K562 (cell line): ENCODE measurements at regions not wholly inside any gene's neighbourhood (a gene's known extent, or its start where the extent isn't known, plus 50 kb on each side); places are given as distances from the start of the nearest gene placed in this dataset.

Source experiments
- ATAC-seq: fragments of 200-7000 bp; cut with Tn5 transposase; 3 replicates; pipeline ENCODE4 v1.9.1; 2020; ENCODE audit warnings: moderate library complexity
- BruUV-seq: library from RNA; stranded (reverse); fragments of 400-500 nt; replicated peaks from 2 replicates; lab custom pipeline; 2021; lab: Mats Ljungman, UMichigan
- CTCF ChIA-PET: fragments of 300-600 bp; formaldehyde crosslinking; extraction: SDS; loops from one replicate; lab custom pipeline; 2021; ENCODE audit warnings: low intra/inter-chr PET ratio; lab: Yijun Ruan, JAX
- POLR2A ChIA-PET: fragments of 300-600, 350-650 bp; sonication (Branson Sonifier 250); formaldehyde crosslinking; extraction: SDS; loops from one replicate; lab custom pipeline; 2021; ENCODE audit warnings: antibody characterized with exemption, inconsistent platforms; lab: Yijun Ruan, JAX
- DNase-seq, 4 experiments: peaks; one replicate each; pipeline versions ENCODE4 v3.0.0 to v3.0.0-alpha.2; 2011 to 2018; ENCODE audit warnings: low spot score in 3 of 4, mixed read lengths in 3 of 4; ENCODE audit errors: extremely low read depth in 1 of 4
- FAIRE-seq: peaks from 2 replicates; lab custom pipeline; 2011; peaks lifted over from hg19 to GRCh38; lab: Jason Lieb, UNC
- H2AFZ ChIP-seq: 2 replicates; pipeline ENCODE4 v1.6.0; 2011; ENCODE audit warnings: low read depth, low read length, control low read depth, inconsistent platforms
- H3K27ac ChIP-seq: fragments of 200-600 bp; 3 replicates; pipeline ENCODE4 v1.8.0; 2011; ENCODE audit warnings: low read depth, mild to moderate bottlenecking, control low read depth, inconsistent platforms, low read length, moderate library complexity, mixed read lengths; ENCODE audit errors: extremely low read depth
- H3K27me3 ChIP-seq, 2 experiments: fragments of 300-600 bp in 1 of 2; 2 replicates in 1 of 2; 3 replicates in 1 of 2; pipeline versions ENCODE4 v1.6.0 to v1.8.0; 2011; ENCODE audit warnings: inconsistent platforms in 2 of 2, low read length in 2 of 2, mild to moderate bottlenecking in 1 of 2, mixed read lengths in 1 of 2, moderate library complexity in 1 of 2; ENCODE audit not compliant: control insufficient read depth in 2 of 2, insufficient read depth in 2 of 2
- H3K36me3 ChIP-seq: fragments of 300-600 bp; 3 replicates; pipeline ENCODE4 v1.8.0; 2011; ENCODE audit warnings: mild to moderate bottlenecking, low read length, inconsistent platforms; ENCODE audit not compliant: control insufficient read depth, insufficient read depth
- H3K4me1 ChIP-seq, 2 experiments: fragments of 200-600 bp in 1 of 2; replicated peaks in 1 of 2; 2 replicates in 1 of 2; 3 replicates in 1 of 2; pipeline versions ENCODE4 v1.5.1 to v1.8.0; 2011; ENCODE audit warnings: inconsistent platforms in 2 of 2, low read length in 2 of 2, mild to moderate bottlenecking in 1 of 2, mixed read lengths in 1 of 2, moderate library complexity in 1 of 2; ENCODE audit not compliant: control insufficient read depth in 2 of 2, insufficient read depth in 2 of 2
- H3K4me2 ChIP-seq: 2 replicates; pipeline ENCODE4 v1.6.1; 2011; ENCODE audit warnings: low read length, control low read depth, inconsistent platforms, mixed read lengths; ENCODE audit not compliant: insufficient read depth
- H3K4me3 ChIP-seq: fragments of 200-600 bp; sonication (generic), shearing (Covaris generic); 2 replicates; pipeline ENCODE4 v1.5.1; 2016; ENCODE audit warnings: control low read depth, inconsistent platforms
- H3K79me2 ChIP-seq: fragments of 200-600 bp; 3 replicates; pipeline ENCODE4 v1.8.0; 2011; ENCODE audit warnings: low read length, inconsistent platforms; ENCODE audit not compliant: control insufficient read depth, insufficient read depth
- H3K9ac ChIP-seq, 2 experiments: 2 replicates each; pipeline versions ENCODE4 v1.6.0 to v1.6.1; 2011; ENCODE audit warnings: low read depth in 2 of 2, low read length in 2 of 2, control low read depth in 1 of 2, inconsistent platforms in 1 of 2, mild to moderate bottlenecking in 1 of 2, mixed read lengths in 1 of 2; ENCODE audit not compliant: insufficient read depth in 1 of 2
- H3K9me1 ChIP-seq: one replicate; pipeline ENCODE4 v1.6.0; 2011; ENCODE audit warnings: inconsistent platforms, mild to moderate bottlenecking, low read length, moderate library complexity; ENCODE audit not compliant: control insufficient read depth, insufficient read depth
- H3K9me3 ChIP-seq: replicated peaks from 2 replicates; pipeline ENCODE4 v1.5.1; 2011; ENCODE audit warnings: low read depth, low read length, inconsistent platforms; ENCODE audit not compliant: control insufficient read depth, insufficient read depth
- H4K20me1 ChIP-seq: replicated peaks from 2 replicates; pipeline ENCODE4 v1.6.1; 2011; ENCODE audit warnings: low read length, inconsistent platforms, mixed read lengths; ENCODE audit not compliant: control insufficient read depth, insufficient read depth
- ARID1B ChIP-seq: fragments of 450-650 bp; IDR thresholded peaks from 2 replicates; pipeline ENCODE4 v1.6.1; 2016; ENCODE audit warnings: antibody characterized with exemption, mild to moderate bottlenecking, inconsistent platforms
- ARNT ChIP-seq, 2 experiments: fragments of 450-650 bp; IDR thresholded peaks; 2 replicates each; pipeline ENCODE4 v1.6.1; 2016; ENCODE audit warnings: mild to moderate bottlenecking in 1 of 2
- E2F5 ChIP-seq: sonication (generic); formaldehyde crosslinking; IDR thresholded peaks from 2 replicates; pipeline ENCODE4 v1.8.0; 2022; ENCODE audit warnings: mild to moderate bottlenecking, missing genetic modification reagents
- ETV6 ChIP-seq, 3 experiments: fragments of 150-350 bp in 1 of 3; sonication (generic) in 1 of 3; formaldehyde crosslinking in 1 of 3; IDR thresholded peaks; 2 replicates each; pipeline versions ENCODE4 v1.6.1 to v1.8.0; 2014 to 2022; ENCODE audit warnings: borderline replicate concordance in 2 of 3, low read depth in 2 of 3, antibody characterized with exemption in 1 of 3, low read length in 1 of 3, mild to moderate bottlenecking in 1 of 3, missing genetic modification reagents in 1 of 3
- HDAC6 ChIP-seq: IDR thresholded peaks from 2 replicates; pipeline ENCODE4 v1.6.1; 2012; ENCODE audit warnings: low read depth, mild to moderate bottlenecking, control low read depth, inconsistent platforms, low read length, moderate library complexity
- HNRNPUL1 ChIP-seq: fragments of 200-400 bp; formaldehyde crosslinking; IDR thresholded peaks from 2 replicates; pipeline ENCODE4 v1.6.1; 2017; ENCODE audit warnings: low read length
- SIN3A ChIP-seq, 2 experiments: fragments of 150-350 bp in 1 of 2; IDR thresholded peaks; 2 replicates each; pipeline ENCODE4 v1.6.1; 2011 to 2016; ENCODE audit warnings: borderline replicate concordance in 2 of 2, low read depth in 2 of 2, low read length in 2 of 2, mild to moderate bottlenecking in 2 of 2, moderate library complexity in 2 of 2; ENCODE audit not compliant: control insufficient read depth in 1 of 2
- SRF ChIP-seq, 2 experiments: fragments of 250-450, 450-650 bp in 1 of 2; sonication (Bioruptor Pico) in 1 of 2; sonication (generic) in 1 of 2; formaldehyde crosslinking; IDR thresholded peaks; 2 replicates each; pipeline versions ENCODE4 v1.5.0 to v1.5.1; 2020 to 2022; ENCODE audit warnings: mild to moderate bottlenecking in 1 of 2, missing genetic modification reagents in 1 of 2
- TCF7 ChIP-seq: sonication (generic); IDR thresholded peaks from 2 replicates; pipeline ENCODE4 v1.6.1; 2016; ENCODE audit warnings: antibody characterized with exemption, borderline replicate concordance
- YY1 ChIP-seq, 3 experiments: IDR thresholded peaks; 2 replicates each; pipeline ENCODE4 v1.6.1; 2011; ENCODE audit warnings: low read length in 2 of 3, mild to moderate bottlenecking in 2 of 3, moderate library complexity in 2 of 3, borderline replicate concordance in 1 of 3, control low read depth in 1 of 3, low read depth in 1 of 3; ENCODE audit not compliant: insufficient read depth in 3 of 3, insufficient replicate concordance in 2 of 3, control insufficient read depth in 1 of 3, insufficient read length in 1 of 3; ENCODE audit errors: extremely low read depth in 1 of 3
- ZNF75A ChIP-seq: fragments of 450-650 bp; formaldehyde crosslinking; IDR thresholded peaks from 2 replicates; pipeline ENCODE4 v1.4.0; 2020; ENCODE audit warnings: mild to moderate bottlenecking
- ZNF76 ChIP-seq: fragments of 250-450 bp; sonication (Bioruptor Pico); IDR thresholded peaks from 2 replicates; pipeline ENCODE4 v1.4.0; 2020; ENCODE audit warnings: mild to moderate bottlenecking, moderate library complexity, borderline replicate concordance
- WGBS: fragments of 100-300 bp; shearing (Covaris generic); methylation state at CpG from one replicate; pipeline ENCODE4 v1.1.6; 2016; ENCODE audit warnings: low coverage, mixed read lengths; ENCODE audit not compliant: insufficient coverage; ENCODE audit errors: missing lambda C conversion rate; 5-methylcytosine and 5-hydroxymethylcytosine counted together
- in situ Hi-C: fragments of 300-500 bp; cut with MboI; formaldehyde crosslinking; loops from 4 replicates; pipeline ENCODE4 v1.15.0; 2018; ENCODE audit warnings: inconsistent platforms, mixed read lengths
- intact Hi-C: fragments of 100-400 bp; cut with micrococcal nuclease; formaldehyde crosslinking; loops from 2 replicates; pipeline ENCODE4 v1.14.2; 2022
- TF ChIP-seq, protein P1 (sequence below), 2 experiments: IDR thresholded peaks; 2 replicates each; pipeline ENCODE4 v1.6.1; 2011; ENCODE audit warnings: borderline replicate concordance in 1 of 2, control low read depth in 1 of 2, low read depth in 1 of 2, low read length in 1 of 2, mild to moderate bottlenecking in 1 of 2, mixed read lengths in 1 of 2, moderate library complexity in 1 of 2; ENCODE audit not compliant: insufficient read depth in 1 of 2, insufficient read length in 1 of 2, poor library complexity in 1 of 2, severe bottlenecking in 1 of 2; ENCODE audit errors: extremely low read depth in 1 of 2

DNA sequence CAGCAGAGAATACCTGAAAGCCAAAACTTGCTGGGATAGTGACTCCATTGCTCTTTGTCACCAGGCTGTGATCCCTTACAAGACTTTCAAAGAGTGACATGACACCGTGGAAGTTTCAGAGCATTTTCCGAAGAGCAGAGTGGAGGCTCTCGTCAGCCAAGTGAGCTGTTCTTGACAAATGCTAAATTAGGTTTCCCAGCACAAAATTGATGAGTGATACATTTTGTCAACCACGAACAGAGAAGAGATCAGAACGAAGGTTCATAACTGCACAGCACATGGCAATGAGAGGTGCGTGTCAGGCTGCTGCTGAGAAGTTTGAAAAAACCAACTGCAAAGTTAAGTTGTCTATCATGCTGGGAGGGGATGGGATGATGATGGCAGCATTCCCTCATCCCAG lies 184.4 kb upstream of the C1orf174 start (continued):
- TF ChIP-seq HDAC6, result no peak
- no peak for TF ChIP-seq HNRNPUL1
- TF ChIP-seq YY1 (IDR thresholded peaks at IDR 0.05; ENCODE audit: borderline replicate concordance in 1 of 3, control insufficient read depth in 1 of 3, extremely low read depth in 1 of 3, insufficient read depth in 3 of 3, insufficient read length in 1 of 3, insufficient replicate concordance in 2 of 3, low read depth in 1 of 3, low read length in 2 of 3), result no peak
- TF ChIP-seq TCF7, result no peak
- no peak for TF ChIP-seq ETV6 (IDR thresholded peaks at IDR 0.05; ENCODE audit: borderline replicate concordance in 1 of 2, low read depth in 2 of 2, low read length in 1 of 2)
- TF ChIP-seq ETV6 (CRISPR knock-in tag; IDR thresholded peaks at IDR 0.05; ENCODE audit: borderline replicate concordance), result no peak
- TF ChIP-seq ARNT (IDR thresholded peaks at IDR 0.05), result no peak
- TF ChIP-seq SIN3A (IDR thresholded peaks at IDR 0.05; ENCODE audit: borderline replicate concordance in 2 of 2, control insufficient read depth in 1 of 2, low read depth in 2 of 2, low read length in 2 of 2), result no peak

GRCh38 chr1:4084896-4085295 lies 184.8 kb upstream of the C1orf174 start:
- no peaks in the 10 kb centered on the region for H3K4me1 ChIP-seq
- in situ Hi-C loops, result no loop called here
- DNase-seq, result no peak
- no peaks in the 10 kb centered on the region for H3K79me2 ChIP-seq
- ChIA-PET CTCF (no interaction called here), POLR2A (interaction anchor here (0.6 to 0.8 kb wide), 2 partner anchors 10 to 1412 kb away, joined by 3 to 4 read pairs; no protein-coding TSS in a partner anchor)
- WGBS, result 0% methylated on average over 6 of the region's 6 CpGs
- ATAC-seq, result no peak
- intact Hi-C loops, result no loop called here
- H2AFZ ChIP-seq, result no peak overlapping the region
- H4K20me1 ChIP-seq, result no peaks in the 10 kb centered on the region; the same call in 1 of the 2 replicates
- H3K4me3 ChIP-seq, result no peak overlapping the region
- BruUV-seq, result no TSS peak
- no peak overlapping the region for H3K4me2 ChIP-seq
- H3K27ac ChIP-seq, result no peak overlapping the region
- H3K9me1 ChIP-seq, result no peaks in the 10 kb centered on the region
- H3K36me3 ChIP-seq, result no peaks in the 10 kb centered on the region
- H3K9ac ChIP-seq, result no peak overlapping the region
- peaks cover 7 to 42% of the 10 kb centered on the region in 2 experiments; a peak in 4 of 5 replicates for H3K27me3 ChIP-seq
- no peak for FAIRE-seq
- H3K9me3 ChIP-seq, result no peaks in the 10 kb centered on the region
- TF ChIP-seq ZNF75A (CRISPR knock-in tag), result no peak
- no peak for TF ChIP-seq E2F5 (CRISPR knock-in tag)
- TF ChIP-seq, protein P1, sequence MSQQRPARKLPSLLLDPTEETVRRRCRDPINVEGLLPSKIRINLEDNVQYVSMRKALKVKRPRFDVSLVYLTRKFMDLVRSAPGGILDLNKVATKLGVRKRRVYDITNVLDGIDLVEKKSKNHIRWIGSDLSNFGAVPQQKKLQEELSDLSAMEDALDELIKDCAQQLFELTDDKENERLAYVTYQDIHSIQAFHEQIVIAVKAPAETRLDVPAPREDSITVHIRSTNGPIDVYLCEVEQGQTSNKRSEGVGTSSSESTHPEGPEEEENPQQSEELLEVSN (IDR thresholded peaks at IDR 0.05; ENCODE audit: borderline replicate concordance in 1 of 2, extremely low read depth in 1 of 2, insufficient read depth in 1 of 2, insufficient read length in 1 of 2, low read depth in 1 of 2, low read length in 1 of 2, poor library complexity in 1 of 2, severe bottlenecking in 1 of 2), result no peak
- TF ChIP-seq ZNF76 (CRISPR knock-in tag), result no peak
- TF ChIP-seq SRF (CRISPR knock-in tag; IDR thresholded peaks at IDR 0.05), result no peak
- TF ChIP-seq ARID1B, result no peak
